Panc1 (cell line): ENCODE measurements at regions not wholly inside any gene's neighbourhood (a gene's known extent, or its start where the extent isn't known, plus 50 kb on each side); places are given as distances from the start of the nearest gene placed in this dataset.

Source experiments
- ATAC-seq: fragments of 200-7000 bp; cut with Tn5 transposase; 2 replicates; pipeline ENCODE4 v1.9.1; 2020; ENCODE audit warnings: mild to moderate bottlenecking, moderate library complexity
- BruUV-seq: library from RNA; stranded (reverse); fragments of 400-500 nt; replicated peaks from 2 replicates; lab custom pipeline; 2021; lab: Mats Ljungman, UMichigan
- CTCF ChIA-PET: fragments of 300-600 bp; sonication (Branson Sonifier 250); formaldehyde crosslinking; loops from one replicate; lab custom pipeline; 2022; ENCODE audit warnings: antibody characterized with exemption; lab: Charles Lee
- POLR2A ChIA-PET: fragments of 300-600 bp; sonication (Branson Sonifier 250); formaldehyde crosslinking; loops from one replicate; lab custom pipeline; 2022; ENCODE audit warnings: antibody characterized with exemption; lab: Charles Lee
- DNase-seq: peaks from one replicate; pipeline ENCODE4 v3.0.0-alpha.2; 2010; ENCODE audit warnings: low read depth, low spot score
- H3K27ac ChIP-seq: 2 replicates; pipeline ENCODE4 v1.5.1; 2011; ENCODE audit warnings: mild to moderate bottlenecking, low read length, inconsistent platforms
- H3K27me3 ChIP-seq: fragments of 200-500 bp; sonication (Bioruptor generic); 2 replicates; pipeline ENCODE4 v1.6.0; 2014; ENCODE audit warnings: low read length, inconsistent platforms; ENCODE audit not compliant: control insufficient read depth, insufficient read depth
- H3K36me3 ChIP-seq: fragments of 200-500 bp; sonication (Bioruptor generic); 2 replicates; pipeline ENCODE4 v1.5.1; 2014; ENCODE audit warnings: inconsistent platforms, mild to moderate bottlenecking, low read length, moderate library complexity; ENCODE audit not compliant: control insufficient read depth, insufficient read depth
- H3K4me1 ChIP-seq: 2 replicates; pipeline ENCODE4 v1.5.1; 2011; ENCODE audit warnings: inconsistent platforms, mild to moderate bottlenecking, low read length, moderate library complexity; ENCODE audit not compliant: control insufficient read depth, insufficient read depth
- H3K4me3 ChIP-seq, 2 experiments: 2 replicates each; pipeline ENCODE4 v1.5.1; 2011 to 2012; ENCODE audit warnings: low read depth in 2 of 2, low read length in 2 of 2, mild to moderate bottlenecking in 2 of 2, inconsistent platforms in 1 of 2, moderate library complexity in 1 of 2
- H3K9me3 ChIP-seq: fragments of 200-500 bp; sonication (Bioruptor generic); 2 replicates; pipeline ENCODE4 v1.5.1; 2014; ENCODE audit warnings: low read depth, mild to moderate bottlenecking, inconsistent platforms, low read length, moderate library complexity; ENCODE audit not compliant: control insufficient read depth, insufficient read depth
- CTCF ChIP-seq: fragments of 450-650 bp; IDR thresholded peaks from 2 replicates; pipeline ENCODE4 v1.5.1; 2017; ENCODE audit warnings: mild to moderate bottlenecking
- POLR2AphosphoS5 ChIP-seq: IDR thresholded peaks from 2 replicates; pipeline ENCODE4 v1.6.1; 2012; ENCODE audit warnings: mild to moderate bottlenecking, low read depth, low read length, moderate library complexity
- SIN3A ChIP-seq: IDR thresholded peaks from 2 replicates; pipeline ENCODE4 v1.6.1; 2012; ENCODE audit warnings: low read depth, mild to moderate bottlenecking, low read length, moderate library complexity, borderline replicate concordance; ENCODE audit not compliant: insufficient read depth
- TCF7L2 ChIP-seq: IDR thresholded peaks from 2 replicates; pipeline ENCODE4 v1.6.1; 2011; ENCODE audit warnings: mild to moderate bottlenecking, low read depth, low read length, inconsistent platforms
- in situ Hi-C: cut with HindIII; loops from 2 replicates; pipeline ENCODE4 v1.10.0; 2016; ENCODE audit warnings: low sequenced_read_pairs, low pct_unique_long_range_greater_than_20kb
- intact Hi-C: fragments of 100-400 bp; cut with micrococcal nuclease; formaldehyde crosslinking; loops from one replicate; pipeline ENCODE4 v1.10.0; 2022; ENCODE audit not compliant: unreplicated experiment
- TF ChIP-seq, protein P1 (sequence below), 2 experiments: IDR thresholded peaks; 2 replicates each; pipeline ENCODE4 v1.6.1; 2011 to 2012; ENCODE audit warnings: low read depth in 2 of 2, control low read depth in 1 of 2, low read length in 1 of 2, mild to moderate bottlenecking in 1 of 2, moderate library complexity in 1 of 2; ENCODE audit not compliant: insufficient read depth in 1 of 2

DNA sequence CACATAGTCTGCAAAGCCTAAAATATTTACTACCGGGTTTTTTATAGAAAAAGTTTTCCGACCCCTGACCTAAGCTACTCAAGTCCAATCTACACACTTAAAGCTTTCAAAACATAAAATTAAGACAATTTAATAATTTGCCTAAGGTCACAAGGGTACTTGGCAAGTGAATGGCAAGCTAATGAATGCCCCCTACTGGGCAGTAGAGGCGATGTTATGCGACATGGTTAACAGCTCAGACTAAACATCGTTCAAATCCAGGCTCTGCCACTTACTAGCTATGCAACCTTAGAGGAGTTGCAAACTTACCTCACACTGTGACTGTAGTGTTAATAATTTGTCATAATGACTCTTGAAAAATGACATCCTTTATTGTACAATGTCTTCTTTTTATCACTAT, 317.2 kb upstream of the NFIA start:
- BruUV-seq: no TSS peak

DNA sequence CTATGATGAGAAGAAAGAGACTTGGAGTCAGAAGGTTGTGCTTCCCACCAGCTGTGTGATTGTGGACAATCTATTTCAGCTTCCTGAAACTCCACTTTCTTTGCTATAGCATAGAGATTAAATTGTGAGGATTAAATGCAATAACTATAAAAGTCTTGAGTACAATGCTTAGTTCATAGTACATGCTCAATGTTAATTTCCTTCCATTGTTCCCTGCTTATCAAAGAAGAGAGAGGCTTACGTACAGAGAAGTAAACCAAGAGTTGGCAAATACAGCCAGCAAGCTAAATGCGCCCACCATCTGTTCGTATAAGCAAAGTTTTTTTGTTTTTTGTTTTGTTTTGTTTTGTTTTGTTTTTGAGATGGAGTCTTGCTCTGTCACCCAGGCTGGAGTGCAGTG, 317.9 kb upstream of the NFIA start:
- CTCF ChIA-PET: interaction anchor here (0.7 kb wide), 1 partner anchor 794 kb away, joined by 4 read pairs; no protein-coding TSS in a partner anchor
- POLR2A ChIA-PET: no interaction called here
- intact Hi-C loops: no loop called here
- H3K9me3 ChIP-seq: no peaks in the 10 kb centered on the region
- no peak for TF ChIP-seq TCF7L2
- TF ChIP-seq POLR2AphosphoS5: no peak
- TF ChIP-seq SIN3A: no peak
- TF ChIP-seq CTCF: no peak
- TF ChIP-seq, protein P1, sequence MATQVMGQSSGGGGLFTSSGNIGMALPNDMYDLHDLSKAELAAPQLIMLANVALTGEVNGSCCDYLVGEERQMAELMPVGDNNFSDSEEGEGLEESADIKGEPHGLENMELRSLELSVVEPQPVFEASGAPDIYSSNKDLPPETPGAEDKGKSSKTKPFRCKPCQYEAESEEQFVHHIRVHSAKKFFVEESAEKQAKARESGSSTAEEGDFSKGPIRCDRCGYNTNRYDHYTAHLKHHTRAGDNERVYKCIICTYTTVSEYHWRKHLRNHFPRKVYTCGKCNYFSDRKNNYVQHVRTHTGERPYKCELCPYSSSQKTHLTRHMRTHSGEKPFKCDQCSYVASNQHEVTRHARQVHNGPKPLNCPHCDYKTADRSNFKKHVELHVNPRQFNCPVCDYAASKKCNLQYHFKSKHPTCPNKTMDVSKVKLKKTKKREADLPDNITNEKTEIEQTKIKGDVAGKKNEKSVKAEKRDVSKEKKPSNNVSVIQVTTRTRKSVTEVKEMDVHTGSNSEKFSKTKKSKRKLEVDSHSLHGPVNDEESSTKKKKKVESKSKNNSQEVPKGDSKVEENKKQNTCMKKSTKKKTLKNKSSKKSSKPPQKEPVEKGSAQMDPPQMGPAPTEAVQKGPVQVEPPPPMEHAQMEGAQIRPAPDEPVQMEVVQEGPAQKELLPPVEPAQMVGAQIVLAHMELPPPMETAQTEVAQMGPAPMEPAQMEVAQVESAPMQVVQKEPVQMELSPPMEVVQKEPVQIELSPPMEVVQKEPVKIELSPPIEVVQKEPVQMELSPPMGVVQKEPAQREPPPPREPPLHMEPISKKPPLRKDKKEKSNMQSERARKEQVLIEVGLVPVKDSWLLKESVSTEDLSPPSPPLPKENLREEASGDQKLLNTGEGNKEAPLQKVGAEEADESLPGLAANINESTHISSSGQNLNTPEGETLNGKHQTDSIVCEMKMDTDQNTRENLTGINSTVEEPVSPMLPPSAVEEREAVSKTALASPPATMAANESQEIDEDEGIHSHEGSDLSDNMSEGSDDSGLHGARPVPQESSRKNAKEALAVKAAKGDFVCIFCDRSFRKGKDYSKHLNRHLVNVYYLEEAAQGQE (IDR thresholded peaks at IDR 0.05; ENCODE audit: insufficient read depth in 1 of 2, low read depth in 2 of 2, low read length in 1 of 2): no peak
- peaks cover 2% of the 10 kb centered on the region; the same call in 1 of the 2 replicates for H3K27me3 ChIP-seq
- DNase-seq (no peak), ATAC-seq (no peak)
- no peak overlapping the region for H3K27ac ChIP-seq
- in situ Hi-C loops: no loop called here
- no peaks in the 10 kb centered on the region for H3K36me3 ChIP-seq
- H3K4me3 ChIP-seq: no peak overlapping the region
- H3K4me1 ChIP-seq: no peaks in the 10 kb centered on the region
- BruUV-seq: no TSS peak

More for the DNA sequence above, 317.2 kb upstream of the NFIA start:
- ATAC-seq (no peak), DNase-seq (no peak)
- intact Hi-C loops (no loop called here), in situ Hi-C loops (no loop called here)
- peaks cover 2% of the 10 kb centered on the region; the same call in 1 of the 2 replicates for H3K27me3 ChIP-seq
- TF ChIP-seq CTCF (peak; percentile 72), POLR2AphosphoS5 (no peak)
- CTCF ChIA-PET: interaction anchor here (0.7 to 1.0 kb wide), 2 partner anchors 484 to 794 kb away, joined by 4 to 6 read pairs; no protein-coding TSS in a partner anchor
- no peak overlapping the region for H3K27ac ChIP-seq
- POLR2A ChIA-PET: interaction anchor here (0.6 kb wide), 1 partner anchor 151 kb away, joined by 3 read pairs; no protein-coding TSS in a partner anchor
- H3K4me3 ChIP-seq: no peak overlapping the region
- no peaks in the 10 kb centered on the region for H3K9me3 ChIP-seq
- no peaks in the 10 kb centered on the region for H3K36me3 ChIP-seq
- no peaks in the 10 kb centered on the region for H3K4me1 ChIP-seq
